ENCODE measurements at regions not wholly inside any gene's neighbourhood (a gene's known extent, or its start where the extent isn't known, plus 50 kb on each side); places are given as distances from the start of the nearest gene placed in this dataset.

DNA sequence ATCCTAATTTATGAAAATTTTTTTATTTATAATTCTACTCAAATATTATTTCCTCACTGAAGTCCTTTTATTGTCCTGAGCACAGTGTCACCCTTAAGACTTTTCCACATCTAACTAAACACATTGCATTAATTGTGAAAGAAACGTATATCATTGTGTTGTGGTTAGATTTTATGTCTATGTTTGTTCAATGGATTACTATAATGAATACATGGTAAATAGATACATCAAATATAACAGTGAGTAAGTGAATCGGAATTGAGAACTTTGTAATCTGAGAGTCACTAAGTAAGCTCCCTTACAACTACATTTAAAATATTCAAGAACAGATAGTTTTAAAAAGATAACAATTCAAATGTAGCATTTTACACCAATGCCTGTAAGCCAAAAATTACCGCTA, 417.6 kb upstream of the PCDH20 start:
- 66% methylated on average over 3 of the region's 3 CpGs for WGBS
- TF ChIP-seq POLR2AphosphoS5 (IDR thresholded peaks at IDR 0.05) (no peak), POLR2A (IDR thresholded peaks at IDR 0.05) (no peak)
- TF ChIP-seq, protein P1, sequence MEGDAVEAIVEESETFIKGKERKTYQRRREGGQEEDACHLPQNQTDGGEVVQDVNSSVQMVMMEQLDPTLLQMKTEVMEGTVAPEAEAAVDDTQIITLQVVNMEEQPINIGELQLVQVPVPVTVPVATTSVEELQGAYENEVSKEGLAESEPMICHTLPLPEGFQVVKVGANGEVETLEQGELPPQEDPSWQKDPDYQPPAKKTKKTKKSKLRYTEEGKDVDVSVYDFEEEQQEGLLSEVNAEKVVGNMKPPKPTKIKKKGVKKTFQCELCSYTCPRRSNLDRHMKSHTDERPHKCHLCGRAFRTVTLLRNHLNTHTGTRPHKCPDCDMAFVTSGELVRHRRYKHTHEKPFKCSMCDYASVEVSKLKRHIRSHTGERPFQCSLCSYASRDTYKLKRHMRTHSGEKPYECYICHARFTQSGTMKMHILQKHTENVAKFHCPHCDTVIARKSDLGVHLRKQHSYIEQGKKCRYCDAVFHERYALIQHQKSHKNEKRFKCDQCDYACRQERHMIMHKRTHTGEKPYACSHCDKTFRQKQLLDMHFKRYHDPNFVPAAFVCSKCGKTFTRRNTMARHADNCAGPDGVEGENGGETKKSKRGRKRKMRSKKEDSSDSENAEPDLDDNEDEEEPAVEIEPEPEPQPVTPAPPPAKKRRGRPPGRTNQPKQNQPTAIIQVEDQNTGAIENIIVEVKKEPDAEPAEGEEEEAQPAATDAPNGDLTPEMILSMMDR (IDR thresholded peaks at IDR 0.05): no peak
- Histone ChIP-seq H3K4me1 (replicated peaks) (no peaks in the 10 kb centered on the region), H3K27ac (no peak overlapping the region), H3K4me3 (no peak overlapping the region), H3K9me3 (no peaks in the 10 kb centered on the region), H3K36me3 (no peaks in the 10 kb centered on the region), H3K27me3 (replicated peaks; ENCODE audit: insufficient read depth) (no peaks in the 10 kb centered on the region)
- DNase-seq (ENCODE audit: low spot score): no peak
- intact Hi-C loops (cut with DNase I): no loop called here

DNA sequence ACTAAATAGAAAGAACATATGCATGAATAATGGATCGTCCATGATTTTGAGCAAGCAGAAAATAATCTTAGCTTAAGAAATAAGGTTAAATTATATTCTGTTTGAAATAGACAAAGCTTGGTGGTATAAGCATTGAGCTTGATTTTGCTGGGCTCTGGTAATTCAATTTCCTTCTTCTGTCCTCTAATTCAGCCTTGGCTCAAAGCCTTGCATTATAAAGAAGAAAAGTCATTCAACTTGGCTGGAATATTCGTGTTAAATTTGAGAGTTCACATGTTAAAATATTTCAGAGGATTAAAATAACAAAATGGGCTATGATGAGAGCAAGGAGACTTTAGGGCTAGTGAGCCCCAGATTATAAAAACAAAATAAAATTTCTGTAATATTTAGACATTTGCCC, 415.4 kb upstream of the PCDH20 start:
- Histone ChIP-seq H3K4me1 (replicated peaks) (no peaks in the 10 kb centered on the region), H3K9me3 (no peaks in the 10 kb centered on the region), H3K27ac (no peak overlapping the region), H3K36me3 (no peaks in the 10 kb centered on the region), H3K4me3 (no peak overlapping the region), H3K27me3 (replicated peaks; ENCODE audit: insufficient read depth) (no peaks in the 10 kb centered on the region)
- intact Hi-C loops (cut with DNase I): no loop called here
- DNase-seq (ENCODE audit: low spot score): no peak
- TF ChIP-seq POLR2A (IDR thresholded peaks at IDR 0.05) (no peak), POLR2AphosphoS5 (IDR thresholded peaks at IDR 0.05) (no peak)
- TF ChIP-seq, protein P1 (IDR thresholded peaks at IDR 0.05): no peak
- 60% methylated on average over 2 of the region's 2 CpGs for WGBS

DNA sequence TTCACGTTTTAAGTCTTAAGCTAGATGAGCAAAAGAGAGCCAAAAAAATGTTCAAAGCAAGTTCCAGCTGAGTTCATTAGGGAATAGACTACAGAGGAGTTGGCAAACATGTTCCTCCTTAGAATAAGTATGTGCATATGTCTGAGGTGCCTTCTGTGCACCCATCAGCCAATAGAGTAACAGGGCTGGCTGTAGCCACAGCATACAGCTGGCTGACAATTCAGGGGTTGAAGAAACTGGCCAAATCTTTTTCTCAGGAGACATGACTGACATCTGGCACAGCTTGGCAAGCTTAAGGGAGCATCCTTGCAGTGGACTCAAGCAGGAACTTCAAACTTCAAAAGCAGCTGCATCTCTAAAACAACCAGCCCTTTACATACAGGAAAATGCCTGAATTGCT, 414.8 kb upstream of the PCDH20 start:
- no peak for DNase-seq (ENCODE audit: low spot score)
- Histone ChIP-seq H3K4me1 (replicated peaks) (no peaks in the 10 kb centered on the region), H3K27ac (no peak overlapping the region), H3K36me3 (no peaks in the 10 kb centered on the region), H3K9me3 (no peaks in the 10 kb centered on the region), H3K4me3 (no peak overlapping the region), H3K27me3 (replicated peaks; ENCODE audit: insufficient read depth) (no peaks in the 10 kb centered on the region)
- TF ChIP-seq, protein P1 (IDR thresholded peaks at IDR 0.05): no peak
- TF ChIP-seq POLR2AphosphoS5 (IDR thresholded peaks at IDR 0.05): no peak
- TF ChIP-seq POLR2A (IDR thresholded peaks at IDR 0.05): no peak
- intact Hi-C loops (cut with DNase I): no loop called here
- 57% methylated on average over 1 of the region's 1 CpG for WGBS

DNA sequence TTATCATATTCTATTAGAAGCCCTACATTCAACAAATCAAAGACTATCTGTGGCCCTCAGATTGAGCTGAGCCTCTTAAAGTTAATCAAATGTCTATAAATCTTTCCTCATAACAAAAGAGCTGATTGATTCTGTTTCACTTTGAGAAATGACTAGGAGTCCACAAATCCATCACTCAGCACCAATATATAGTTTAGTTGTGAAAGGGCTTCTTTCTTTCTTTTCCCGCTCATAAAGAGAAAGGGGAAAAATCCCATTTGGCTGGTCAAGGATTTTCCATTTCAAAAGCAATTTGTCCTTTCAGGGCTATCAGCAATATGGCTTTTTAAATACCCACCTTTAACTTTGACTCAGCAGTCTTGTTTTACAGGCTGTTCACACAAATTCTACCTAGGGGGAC, 408.5 kb upstream of the PCDH20 start:
- Histone ChIP-seq H3K27ac (no peak overlapping the region), H3K4me1 (replicated peaks) (no peaks in the 10 kb centered on the region), H3K36me3 (no peaks in the 10 kb centered on the region), H3K4me3 (no peak overlapping the region), H3K27me3 (replicated peaks; ENCODE audit: insufficient read depth) (no peaks in the 10 kb centered on the region), H3K9me3 (no peaks in the 10 kb centered on the region)
- WGBS: 83% methylated on average over 1 of the region's 1 CpG
- TF ChIP-seq, protein P1 (IDR thresholded peaks at IDR 0.05): no peak
- TF ChIP-seq POLR2AphosphoS5 (IDR thresholded peaks at IDR 0.05): no peak
- TF ChIP-seq POLR2A (IDR thresholded peaks at IDR 0.05): no peak
- intact Hi-C loops (cut with DNase I): no loop called here
- no peak for DNase-seq (ENCODE audit: low spot score)

DNA sequence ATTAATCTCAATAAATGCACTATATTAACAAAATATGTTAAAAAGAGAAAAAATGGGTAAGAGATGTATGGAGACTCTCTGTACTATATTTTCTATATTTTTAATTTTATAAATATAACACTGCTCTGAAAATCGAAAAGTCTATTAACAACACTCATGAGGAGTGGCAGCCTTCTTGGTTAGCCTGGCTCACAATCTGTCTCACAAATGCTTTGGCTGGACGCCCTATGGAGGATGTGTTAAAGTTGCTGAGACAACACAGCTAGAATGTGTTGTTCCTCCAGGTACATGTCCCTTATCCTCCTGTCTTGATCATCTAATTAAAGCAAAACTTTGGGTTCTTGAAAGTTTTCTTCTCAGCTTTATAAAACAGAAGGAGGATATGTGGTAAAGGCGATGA, 396.6 kb upstream of the PCDH20 start:
- H3K36me3 ChIP-seq: no peaks in the 10 kb centered on the region
- TF ChIP-seq POLR2A (IDR thresholded peaks at IDR 0.05): no peak
- TF ChIP-seq, protein P1 (IDR thresholded peaks at IDR 0.05): no peak
- TF ChIP-seq POLR2AphosphoS5 (IDR thresholded peaks at IDR 0.05): no peak
- H3K4me1 ChIP-seq (replicated peaks): no peaks in the 10 kb centered on the region
- intact Hi-C loops (cut with DNase I): no loop called here
- H3K27me3 ChIP-seq (replicated peaks; ENCODE audit: insufficient read depth): no peaks in the 10 kb centered on the region
- H3K27ac ChIP-seq: no peak overlapping the region
- no peaks in the 10 kb centered on the region for H3K9me3 ChIP-seq
- no peak for DNase-seq (ENCODE audit: low spot score)
- no peak overlapping the region for H3K4me3 ChIP-seq
- 93% methylated on average over 3 of the region's 3 CpGs for WGBS

All from prostate gland (tissue), 2 donors.